Iris pigment epithelial cell (primary cell): ENCODE measurements at regions not wholly inside any gene's neighbourhood (a gene's known extent, or its start where the extent isn't known, plus 50 kb on each side); places are given as distances from the start of the nearest gene placed in this dataset.

Experiments used
- DNase-seq: peaks from one replicate; pipeline ENCODE4 v3.0.0-alpha.2; 2011; ENCODE audit warnings: low read depth

GRCh38 chr21:41689289-41689583, 77.6 kb downstream of the RIPK4 start:
- no peak for DNase-seq

- DNase-seq, result no peak
These were observed 79.2 kb downstream of the RIPK4 start for GRCh38 chr21:41687633-41688032.

DNA sequence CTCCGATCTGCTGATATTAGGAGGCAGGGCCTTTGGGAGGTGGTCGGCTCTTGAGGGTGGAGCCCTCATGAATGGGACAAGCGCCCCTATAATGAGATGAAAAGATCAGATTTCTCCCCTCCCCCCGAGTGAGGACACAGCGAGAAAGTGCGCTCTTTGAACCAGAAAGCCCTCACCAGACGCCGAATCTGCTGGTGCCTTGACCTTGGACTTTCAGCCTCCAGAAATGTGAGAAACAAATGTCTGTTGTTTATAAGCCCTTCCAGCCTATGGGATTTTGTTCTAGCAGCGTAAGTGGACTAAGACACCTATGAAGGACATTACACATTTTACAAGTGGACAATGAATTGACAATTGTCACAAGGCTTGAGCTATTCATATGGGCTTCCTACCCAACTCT, 80.2 kb downstream of the RIPK4 start:
- no peak for DNase-seq

- DNase-seq, result no peak
These were observed 81.2 kb downstream of the RIPK4 start for GRCh38 chr21:41685511-41686149.

- peak; percentile 68 for DNase-seq
These were observed 82.2 kb downstream of the RIPK4 start for GRCh38 chr21:41684381-41685245.

- DNase-seq, result no peak
These were observed 83.0 kb downstream of the RIPK4 start for GRCh38 chr21:41683815-41684214.

- no peak for DNase-seq
These were observed 84.1 kb downstream of the RIPK4 start for GRCh38 chr21:41682719-41683179.

- DNase-seq, result no peak
These were observed 84.7 kb downstream of the RIPK4 start for GRCh38 chr21:41681939-41682718.

- DNase-seq, result no peak
These were observed 85.5 kb downstream of the RIPK4 start for GRCh38 chr21:41681348-41681801.

- no peak for DNase-seq
These were observed 86.2 kb downstream of the RIPK4 start for GRCh38 chr21:41680444-41681347.

GRCh38 chr21:41678924-41679318, 87.9 kb downstream of the RIPK4 start:
- DNase-seq, result peak; percentile 98

DNA sequence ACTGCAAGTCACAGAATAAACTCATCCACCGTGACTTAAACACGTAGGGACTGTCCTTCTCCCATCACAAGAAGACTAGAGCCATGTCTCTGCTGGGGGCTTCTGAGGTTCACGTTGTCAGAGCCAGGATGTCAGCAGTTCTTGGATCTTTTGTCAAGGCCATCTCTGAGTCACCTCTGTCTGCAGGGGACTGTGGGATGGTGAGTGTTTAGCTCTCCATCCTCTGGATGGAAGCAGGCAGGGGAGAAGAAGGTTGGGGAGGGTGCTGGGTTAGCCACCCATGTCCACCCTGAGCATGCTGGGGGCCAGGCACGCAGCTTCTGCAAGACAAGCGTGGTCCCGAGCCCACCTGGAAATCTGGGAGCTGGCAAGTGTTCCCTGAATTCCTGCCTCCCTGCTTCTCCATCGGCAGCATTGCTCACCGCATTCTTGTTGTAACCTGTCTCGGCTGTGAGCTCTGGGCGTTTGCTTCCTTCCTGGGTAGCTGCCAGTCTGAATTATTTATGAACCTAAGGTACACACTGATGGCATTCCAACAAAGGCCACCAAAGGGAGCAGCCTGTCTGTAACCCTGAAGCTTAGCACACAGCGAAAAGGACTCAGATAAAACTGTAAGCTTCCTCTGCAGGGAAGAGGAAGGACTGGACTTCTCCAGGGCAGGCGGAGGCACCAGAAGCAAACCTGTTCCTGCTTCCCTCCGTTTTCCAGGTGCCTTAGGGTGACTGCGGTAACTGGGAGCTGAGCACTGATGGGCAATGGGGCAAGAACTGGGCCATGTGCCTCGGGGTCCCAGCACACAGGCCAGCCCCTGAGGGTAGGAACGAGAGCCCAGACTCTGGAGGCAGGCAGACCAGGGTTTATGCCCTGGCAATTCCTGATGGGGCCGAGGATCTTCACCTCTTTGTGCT, 88.6 kb downstream of the RIPK4 start:
- DNase-seq, result peak; percentile 25

GRCh38 chr21:41677671-41678015, 89.2 kb downstream of the RIPK4 start:
- peak; percentile 17 for DNase-seq

DNA sequence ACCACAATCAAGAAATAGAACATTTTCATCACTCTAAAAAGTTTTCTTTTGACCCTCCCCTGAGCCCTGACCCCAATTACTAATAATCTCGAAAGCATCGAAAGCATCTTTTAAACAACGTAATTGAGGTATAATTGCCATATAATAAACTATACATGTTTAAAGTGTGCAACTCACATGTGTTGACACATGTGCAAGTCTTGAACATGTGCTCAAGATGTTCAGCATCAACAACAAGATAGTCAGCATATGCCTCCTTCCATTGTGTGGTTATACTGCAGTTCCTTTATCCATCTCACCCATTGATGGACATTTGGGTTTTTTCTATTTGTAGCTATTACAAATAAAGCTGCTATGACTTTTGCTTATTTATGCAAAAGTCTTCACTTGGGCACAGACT, 90.7 kb downstream of the RIPK4 start:
- no peak for DNase-seq

GRCh38 chr21:41675574-41675973, 91.3 kb downstream of the RIPK4 start:
- DNase-seq, result no peak

GRCh38 chr21:41674402-41674801, 92.5 kb downstream of the RIPK4 start:
- DNase-seq, result no peak

DNA sequence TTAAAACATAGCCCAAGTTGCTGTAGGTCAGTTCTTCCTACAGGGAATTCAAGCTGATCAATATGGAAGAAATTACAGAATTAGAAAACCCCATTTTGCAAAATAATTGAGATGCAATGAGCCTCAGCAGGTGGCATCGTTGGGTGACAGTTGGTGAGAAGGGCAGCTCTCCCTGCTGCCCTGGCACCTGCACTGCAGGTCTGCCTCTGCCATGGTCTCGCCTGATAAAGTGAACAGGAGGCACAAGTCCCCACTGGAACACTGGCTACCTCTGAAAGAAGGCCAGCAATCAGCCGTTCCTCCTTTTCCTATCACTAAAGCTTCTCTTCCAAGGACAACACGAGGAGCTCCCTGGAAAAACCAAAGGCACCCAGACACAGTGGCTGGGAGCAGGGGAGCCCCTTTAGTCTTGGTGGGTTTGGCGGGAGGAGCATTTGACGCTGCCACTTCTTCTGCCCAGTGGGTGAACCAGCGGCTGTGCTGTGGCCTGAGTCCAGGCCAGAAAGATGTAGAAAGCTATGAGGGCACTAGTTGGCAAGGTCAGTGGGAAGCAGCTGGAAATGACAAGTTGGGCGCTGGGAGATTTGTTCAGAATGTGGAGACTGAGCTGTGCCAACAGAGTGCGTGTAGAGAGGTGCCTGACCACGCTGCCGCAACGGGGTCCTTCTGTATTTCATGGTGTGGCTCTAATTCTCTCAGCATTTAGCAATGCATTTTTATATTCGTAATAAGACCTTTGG, 93.1 kb downstream of the RIPK4 start:
- no peak for DNase-seq

DNA sequence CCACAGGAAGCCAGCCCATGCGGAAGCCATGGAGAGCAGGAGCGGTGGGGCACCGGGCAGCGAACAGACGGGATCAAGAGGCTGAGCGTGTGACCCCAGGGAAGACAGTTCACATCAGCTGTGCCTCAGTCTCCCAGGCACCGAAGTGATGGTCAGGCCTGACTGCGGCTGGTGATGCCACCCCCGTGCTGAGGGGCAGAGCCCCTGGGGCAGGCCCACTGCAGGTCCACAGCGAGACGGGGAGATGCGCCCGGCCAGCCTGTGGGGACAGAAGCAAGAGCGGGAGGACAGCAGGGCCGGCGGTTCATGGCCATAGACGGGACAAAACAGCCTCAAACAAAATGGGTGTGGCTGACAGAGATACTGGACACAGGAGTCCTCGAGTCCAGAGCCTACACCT, 93.8 kb downstream of the RIPK4 start:
- no peak for DNase-seq

DNA sequence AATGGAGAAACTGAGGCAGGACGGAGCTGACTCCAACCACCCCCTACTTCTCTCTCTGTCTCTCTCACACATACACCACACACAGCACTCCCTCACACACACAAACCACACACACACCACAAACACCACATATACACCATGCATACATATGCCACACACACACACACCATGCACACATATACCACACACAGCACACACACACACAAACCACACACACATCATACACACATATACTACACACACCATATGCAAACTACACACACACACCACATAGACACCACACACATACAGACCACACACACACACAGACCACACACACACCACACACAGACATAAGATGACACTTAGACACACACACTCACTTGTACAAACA, 94.3 kb downstream of the RIPK4 start:
- no peak for DNase-seq
